ENCODE measurements at regions not wholly inside any gene's neighbourhood (a gene's known extent, or its start where the extent isn't known, plus 50 kb on each side); places are given as distances from the start of the nearest gene placed in this dataset.

- TF ChIP-seq CTCF (conservative IDR thresholded peaks at IDR 0.05; ENCODE audit: low read length) (no peak), EZH2phosphoT487 (IDR thresholded peaks at IDR 0.05; ENCODE audit: borderline replicate concordance) (no peak)
Measured at GRCh38 chr11:129295746-129296145, 79.9 kb upstream of the BARX2 start.
